AG09309 (cell line): ENCODE measurements at regions not wholly inside any gene's neighbourhood (a gene's known extent, or its start where the extent isn't known, plus 50 kb on each side); places are given as distances from the start of the nearest gene placed in this dataset.
A peak's percentile ranks its signal among the peaks of the same experiment; 100 is the strongest.
"Not testable (repeated sequence)": the region's sequence is repeated elsewhere in the genome, so short reads cannot be mapped to it uniquely, and the experiment has no call there.

Source experiments
- DNase-seq: peaks from one replicate; pipeline ENCODE4 v3.0.0-alpha.2; 2010; ENCODE audit warnings: low read depth
- H3K4me3 ChIP-seq: 2 replicates; pipeline ENCODE4 v1.5.1; 2011; ENCODE audit warnings: mild to moderate bottlenecking, low read depth, low read length, moderate library complexity; ENCODE audit not compliant: control insufficient read depth
- TF ChIP-seq, protein P1 (sequence below): IDR thresholded peaks from 2 replicates; pipeline ENCODE4 v1.5.1; 2011; ENCODE audit warnings: mild to moderate bottlenecking, low read depth, low read length, inconsistent platforms; ENCODE audit not compliant: insufficient read depth, control insufficient read depth; ENCODE audit errors: missing control alignments

- not testable (repeated sequence) for DNase-seq, H3K4me3 ChIP-seq
These were observed 129.0 kb upstream of the PTPN20 start for GRCh38 chr10:46782001-46782874.

GRCh38 chr10:46784665-46785064 lies 126.6 kb upstream of the PTPN20 start:
- not testable (repeated sequence) for DNase-seq, H3K4me3 ChIP-seq

GRCh38 chr10:46786125-46786517 lies 125.1 kb upstream of the PTPN20 start:
- peak overlapping the region; percentile 35 for H3K4me3 ChIP-seq
- not testable (repeated sequence) for DNase-seq

- peak overlapping the region; percentile 84 for H3K4me3 ChIP-seq
- not testable (repeated sequence) for DNase-seq
These were observed 124.5 kb upstream of the PTPN20 start for GRCh38 chr10:46786518-46787320.

GRCh38 chr10:46787321-46787615 lies 124.0 kb upstream of the PTPN20 start:
- peak overlapping the region; percentile 84 for H3K4me3 ChIP-seq
- no peak for DNase-seq
- TF ChIP-seq, protein P1, sequence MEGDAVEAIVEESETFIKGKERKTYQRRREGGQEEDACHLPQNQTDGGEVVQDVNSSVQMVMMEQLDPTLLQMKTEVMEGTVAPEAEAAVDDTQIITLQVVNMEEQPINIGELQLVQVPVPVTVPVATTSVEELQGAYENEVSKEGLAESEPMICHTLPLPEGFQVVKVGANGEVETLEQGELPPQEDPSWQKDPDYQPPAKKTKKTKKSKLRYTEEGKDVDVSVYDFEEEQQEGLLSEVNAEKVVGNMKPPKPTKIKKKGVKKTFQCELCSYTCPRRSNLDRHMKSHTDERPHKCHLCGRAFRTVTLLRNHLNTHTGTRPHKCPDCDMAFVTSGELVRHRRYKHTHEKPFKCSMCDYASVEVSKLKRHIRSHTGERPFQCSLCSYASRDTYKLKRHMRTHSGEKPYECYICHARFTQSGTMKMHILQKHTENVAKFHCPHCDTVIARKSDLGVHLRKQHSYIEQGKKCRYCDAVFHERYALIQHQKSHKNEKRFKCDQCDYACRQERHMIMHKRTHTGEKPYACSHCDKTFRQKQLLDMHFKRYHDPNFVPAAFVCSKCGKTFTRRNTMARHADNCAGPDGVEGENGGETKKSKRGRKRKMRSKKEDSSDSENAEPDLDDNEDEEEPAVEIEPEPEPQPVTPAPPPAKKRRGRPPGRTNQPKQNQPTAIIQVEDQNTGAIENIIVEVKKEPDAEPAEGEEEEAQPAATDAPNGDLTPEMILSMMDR: peak; percentile 29

- not testable (repeated sequence) for DNase-seq, H3K4me3 ChIP-seq
These were observed 118.4 kb upstream of the PTPN20 start for GRCh38 chr10:46792657-46793357.

- DNase-seq: not testable (repeated sequence)
These were observed 114.9 kb upstream of the PTPN20 start for GRCh38 chr10:46796351-46796750.

DNA sequence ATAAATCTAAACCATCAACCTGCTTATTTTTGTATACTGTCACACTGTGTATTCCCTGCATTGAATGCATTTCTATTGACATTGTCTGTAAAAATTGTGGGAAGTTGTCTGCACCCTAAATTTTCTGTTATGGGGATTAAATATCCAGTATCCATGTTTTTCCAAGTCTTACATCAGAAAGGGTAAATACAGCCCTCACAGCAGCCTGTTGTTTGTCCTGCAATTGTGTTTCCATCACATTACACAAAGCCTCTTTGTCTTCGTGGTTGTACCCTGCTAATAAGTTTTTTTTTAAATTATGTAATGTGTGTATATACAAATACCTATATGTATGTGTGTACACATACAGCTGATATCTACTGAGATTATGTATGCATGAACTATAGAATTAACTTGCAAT lies 109.2 kb upstream of the PTPN20 start:
- DNase-seq, H3K4me3 ChIP-seq: not testable (repeated sequence)

More at GRCh38 chr10:46796351-46796750, 114.9 kb upstream of the PTPN20 start:
- H3K4me3 ChIP-seq: not testable (repeated sequence)

- H3K4me3 ChIP-seq, DNase-seq: not testable (repeated sequence)
These were observed 108.1 kb upstream of the PTPN20 start for GRCh38 chr10:46803082-46803481.

- DNase-seq, H3K4me3 ChIP-seq: not testable (repeated sequence)
These were observed 101.0 kb upstream of the PTPN20 start for GRCh38 chr10:46810222-46810621.

- not testable (repeated sequence) for H3K4me3 ChIP-seq, DNase-seq
These were observed 95.1 kb upstream of the PTPN20 start for GRCh38 chr10:46816126-46816525.

- H3K4me3 ChIP-seq, DNase-seq: not testable (repeated sequence)
These were observed 70.7 kb upstream of the PTPN20 start for GRCh38 chr10:46840393-46841050.

DNA sequence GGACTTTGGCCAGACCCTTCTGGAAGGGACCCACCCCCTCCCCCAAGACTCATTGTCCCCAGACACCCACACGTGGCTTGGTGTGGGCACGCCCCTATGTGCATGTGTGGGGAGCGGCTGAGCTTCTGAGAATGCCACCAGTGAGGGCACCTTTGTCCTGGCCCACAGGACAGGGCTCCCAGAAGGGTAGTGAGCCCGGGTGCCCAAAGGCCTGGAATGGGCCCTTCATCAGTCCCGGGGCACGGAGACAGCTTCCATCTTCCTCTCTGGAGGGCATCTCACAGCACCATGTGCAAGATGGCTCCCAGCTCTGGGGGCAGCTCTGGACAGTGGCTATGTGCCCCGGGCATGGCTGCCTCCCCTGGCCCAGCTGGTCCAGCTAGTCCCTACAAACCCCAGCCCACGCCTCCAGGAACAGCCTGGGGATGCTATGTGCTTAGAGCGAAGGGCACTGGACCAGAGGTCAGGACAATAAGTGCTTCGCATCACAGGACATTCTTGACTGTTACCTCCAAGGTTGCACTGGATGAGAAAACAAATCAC lies 70.1 kb upstream of the PTPN20 start:
- not testable (repeated sequence) for DNase-seq, H3K4me3 ChIP-seq

- DNase-seq, H3K4me3 ChIP-seq: not testable (repeated sequence)
These were observed 66.0 kb upstream of the PTPN20 start for GRCh38 chr10:46845194-46845593.

DNA sequence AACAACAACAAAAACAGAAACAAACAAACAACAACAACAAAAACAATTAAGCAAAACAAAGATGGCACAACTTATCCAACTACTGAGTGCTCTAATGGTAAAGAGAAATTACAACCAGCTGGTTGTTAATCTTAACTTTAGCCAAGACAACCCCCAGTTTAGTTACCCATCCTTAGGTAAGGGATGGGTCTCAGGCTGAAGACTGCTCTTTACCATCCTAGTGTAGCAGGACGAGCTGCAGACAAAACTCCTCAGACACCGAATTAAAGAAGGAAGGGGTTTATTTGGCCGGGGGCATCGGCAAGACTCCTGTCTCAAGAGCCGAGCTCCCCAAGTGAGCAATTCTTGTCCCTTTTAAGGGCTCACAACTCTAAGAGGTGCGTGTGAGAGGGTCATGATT lies 65.6 kb upstream of the PTPN20 start:
- DNase-seq: not testable (repeated sequence)

GRCh38 chr10:46860753-46861152 lies 50.5 kb upstream of the PTPN20 start:
- H3K4me3 ChIP-seq, DNase-seq: not testable (repeated sequence)

More for the DNA sequence above, 65.6 kb upstream of the PTPN20 start:
- H3K4me3 ChIP-seq: not testable (repeated sequence)
